ENCODE measurements at regions not wholly inside any gene's neighbourhood (a gene's known extent, or its start where the extent isn't known, plus 50 kb on each side); places are given as distances from the start of the nearest gene placed in this dataset.

- Histone ChIP-seq H3K9me3 (no peaks in the 10 kb centered on the region), H3K27me3 (no peaks in the 10 kb centered on the region), H3K4me3 (no peak overlapping the region), H3K4me1 (no peaks in the 10 kb centered on the region), H3K36me3 (replicated peaks in 1 of 2; ENCODE audit: insufficient read depth in 1 of 2, low read depth in 2 of 2) (no peaks in the 10 kb centered on the region), H3K27ac (no peak overlapping the region)
- WGBS, 2 donors = 75 to 76% methylated on average over 5 of the region's 5 CpGs
- ATAC-seq = no peak
- TF ChIP-seq CTCF (IDR thresholded peaks at IDR 0.05) (no peak), POLR2A (IDR thresholded peaks at IDR 0.05) (no peak)
- DNase-seq = no peak
- intact Hi-C loops (cut with DNase I) = no loop called here
These were observed 126.2 kb upstream of the VRK2 start for GRCh38 chr2:57920342-57920939.

GRCh38 chr2:57934659-57935058 lies 111.9 kb upstream of the VRK2 start:
- Histone ChIP-seq H3K27ac (no peak overlapping the region), H3K4me3 (no peak overlapping the region), H3K9me3 (peaks cover 0 to 14% (median 0%) of the 10 kb centered on the region in 3 donors), H3K4me1 (no peaks in the 10 kb centered on the region), H3K36me3 (replicated peaks in 1 of 2; ENCODE audit: insufficient read depth in 1 of 2, low read depth in 2 of 2) (no peaks in the 10 kb centered on the region), H3K27me3 (no peaks in the 10 kb centered on the region)
- intact Hi-C loops (cut with DNase I) = no loop called here
- TF ChIP-seq CTCF (IDR thresholded peaks at IDR 0.05) (no peak), POLR2A (IDR thresholded peaks at IDR 0.05) (no peak)
- ATAC-seq = no peak
- no peak for DNase-seq

- H3K4me3 ChIP-seq = no peak overlapping the region
- no peak for TF ChIP-seq CTCF (IDR thresholded peaks at IDR 0.05)
- TF ChIP-seq POLR2A (IDR thresholded peaks at IDR 0.05) = no peak
- H3K27me3 ChIP-seq = no peaks in the 10 kb centered on the region
- H3K9me3 ChIP-seq = peaks cover 0 to 9% (median 0%) of the 10 kb centered on the region in 3 donors
- no peak for DNase-seq
- H3K4me1 ChIP-seq = no peaks in the 10 kb centered on the region
- H3K27ac ChIP-seq = no peak overlapping the region
- no peaks in the 10 kb centered on the region for H3K36me3 ChIP-seq (replicated peaks in 1 of 2; ENCODE audit: insufficient read depth in 1 of 2, low read depth in 2 of 2)
- ATAC-seq = no peak
- WGBS, 2 donors = 82 to 89% methylated on average over 1 of the region's 1 CpG
- intact Hi-C loops (cut with DNase I) = no loop called here
These were observed 110.4 kb upstream of the VRK2 start for GRCh38 chr2:57936216-57936615.

GRCh38 chr2:57937456-57937855 lies 109.2 kb upstream of the VRK2 start:
- no peaks in the 10 kb centered on the region for H3K4me1 ChIP-seq
- intact Hi-C loops (cut with DNase I) = no loop called here
- no peak for DNase-seq
- H3K27ac ChIP-seq = no peak overlapping the region
- no peaks in the 10 kb centered on the region for H3K27me3 ChIP-seq
- no peak overlapping the region for H3K4me3 ChIP-seq
- no peak for ATAC-seq
- H3K36me3 ChIP-seq (replicated peaks in 1 of 2; ENCODE audit: insufficient read depth in 1 of 2, low read depth in 2 of 2) = no peaks in the 10 kb centered on the region
- no peak for TF ChIP-seq POLR2A (IDR thresholded peaks at IDR 0.05)
- H3K9me3 ChIP-seq = peaks cover 0 to 9% (median 0%) of the 10 kb centered on the region in 3 donors
- 57 to 62% methylated on average over 3 of the region's 3 CpGs for WGBS, 2 donors

- ATAC-seq (no peak), DNase-seq (no peak)
- TF ChIP-seq POLR2A (IDR thresholded peaks at IDR 0.05) = no peak
- TF ChIP-seq CTCF (IDR thresholded peaks at IDR 0.05) = no peak
- H3K9me3 ChIP-seq = no peaks in the 10 kb centered on the region
- H3K36me3 ChIP-seq (replicated peaks in 1 of 2; ENCODE audit: insufficient read depth in 1 of 2, low read depth in 2 of 2) = no peaks in the 10 kb centered on the region
- no peaks in the 10 kb centered on the region for H3K4me1 ChIP-seq
- no peak overlapping the region for H3K4me3 ChIP-seq
- no peak overlapping the region for H3K27ac ChIP-seq
- intact Hi-C loops (cut with DNase I) = no loop called here
- 94 to 98% methylated on average over 1 of the region's 1 CpG for WGBS, 2 donors
- H3K27me3 ChIP-seq = no peaks in the 10 kb centered on the region
These were observed 104.8 kb upstream of the VRK2 start for GRCh38 chr2:57941816-57942215.
